Liver (tissue), 3 donors: ENCODE measurements at regions not wholly inside any gene's neighbourhood (a gene's known extent, or its start where the extent isn't known, plus 50 kb on each side); places are given as distances from the start of the nearest gene placed in this dataset.

Experiments used
- EGR1 ChIP-seq, 2 donors: IDR thresholded peaks; 2 replicates each; pipeline ENCODE4 v1.6.1; 2016 to 2018; ENCODE audit warnings: antibody characterized with exemption in 2 of 2, low read depth in 2 of 2
- FOXA1 ChIP-seq: IDR thresholded peaks from 2 replicates; pipeline ENCODE4 v1.6.1; 2016; ENCODE audit warnings: antibody characterized with exemption
- JUND ChIP-seq, 2 donors: IDR thresholded peaks; 2 replicates each; pipeline ENCODE4 v1.6.1; 2016; ENCODE audit warnings: antibody characterized with exemption in 2 of 2
- RAD21 ChIP-seq, 2 donors: IDR thresholded peaks; 2 replicates each; pipeline ENCODE4 v1.6.1; 2016; ENCODE audit warnings: antibody characterized with exemption in 2 of 2, mild to moderate bottlenecking in 2 of 2
- RXRA ChIP-seq, 2 donors: IDR thresholded peaks; 2 replicates each; pipeline ENCODE4 v1.6.1; 2017 to 2018; ENCODE audit warnings: antibody characterized with exemption in 2 of 2, mild to moderate bottlenecking in 1 of 2
- SP1 ChIP-seq: IDR thresholded peaks from 2 replicates; pipeline ENCODE4 v1.6.1; 2018; ENCODE audit warnings: antibody characterized with exemption, mild to moderate bottlenecking
- TAF1 ChIP-seq: conservative IDR thresholded peaks from 2 replicates; pipeline ENCODE4 v1.6.1; 2016; ENCODE audit warnings: antibody characterized with exemption, mild to moderate bottlenecking
- YY1 ChIP-seq: IDR thresholded peaks from 2 replicates; pipeline ENCODE4 v1.6.1; 2016; ENCODE audit warnings: antibody characterized with exemption, mild to moderate bottlenecking
- TF ChIP-seq, protein P1 (sequence below): fragments of 150-350 bp; IDR thresholded peaks from 2 replicates; pipeline ENCODE4 v1.5.1; 2017; ENCODE audit warnings: improper control_type of control experiment, low read depth, low read length; ENCODE audit not compliant: missing input control
- TF ChIP-seq, protein P2 (sequence below): IDR thresholded peaks from 2 replicates; pipeline ENCODE4 v1.6.1; 2016; ENCODE audit warnings: antibody characterized with exemption
- TF ChIP-seq, protein P3 (sequence below): IDR thresholded peaks from 2 replicates; pipeline ENCODE4 v1.6.1; 2016; ENCODE audit warnings: antibody characterized with exemption
- TF ChIP-seq, protein P4 (sequence below): IDR thresholded peaks from 2 replicates; pipeline ENCODE4 v1.6.1; 2016; ENCODE audit warnings: antibody characterized with exemption, mild to moderate bottlenecking
- donor health status: healthy.
- donor health status: healthy.

DNA sequence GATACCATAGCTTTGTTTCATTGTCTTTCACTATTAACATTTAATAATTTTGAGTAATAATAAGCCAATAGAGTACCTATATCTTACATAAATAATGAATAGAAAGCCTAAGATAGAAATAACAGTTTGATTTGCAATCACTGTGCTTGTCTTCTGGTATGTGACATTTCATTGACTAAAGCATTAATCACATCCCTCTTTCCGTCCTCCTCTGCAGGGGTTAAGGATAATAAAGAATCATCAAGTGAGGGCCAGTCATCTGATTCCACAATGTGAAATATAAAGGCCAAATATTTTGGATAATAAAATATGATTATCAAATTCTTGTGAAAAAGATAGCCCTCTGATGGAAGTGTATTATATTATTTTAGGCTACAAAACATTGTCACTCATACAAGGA lies 2073.4 kb downstream of the ARAP2 start:
- TF ChIP-seq, protein P1, sequence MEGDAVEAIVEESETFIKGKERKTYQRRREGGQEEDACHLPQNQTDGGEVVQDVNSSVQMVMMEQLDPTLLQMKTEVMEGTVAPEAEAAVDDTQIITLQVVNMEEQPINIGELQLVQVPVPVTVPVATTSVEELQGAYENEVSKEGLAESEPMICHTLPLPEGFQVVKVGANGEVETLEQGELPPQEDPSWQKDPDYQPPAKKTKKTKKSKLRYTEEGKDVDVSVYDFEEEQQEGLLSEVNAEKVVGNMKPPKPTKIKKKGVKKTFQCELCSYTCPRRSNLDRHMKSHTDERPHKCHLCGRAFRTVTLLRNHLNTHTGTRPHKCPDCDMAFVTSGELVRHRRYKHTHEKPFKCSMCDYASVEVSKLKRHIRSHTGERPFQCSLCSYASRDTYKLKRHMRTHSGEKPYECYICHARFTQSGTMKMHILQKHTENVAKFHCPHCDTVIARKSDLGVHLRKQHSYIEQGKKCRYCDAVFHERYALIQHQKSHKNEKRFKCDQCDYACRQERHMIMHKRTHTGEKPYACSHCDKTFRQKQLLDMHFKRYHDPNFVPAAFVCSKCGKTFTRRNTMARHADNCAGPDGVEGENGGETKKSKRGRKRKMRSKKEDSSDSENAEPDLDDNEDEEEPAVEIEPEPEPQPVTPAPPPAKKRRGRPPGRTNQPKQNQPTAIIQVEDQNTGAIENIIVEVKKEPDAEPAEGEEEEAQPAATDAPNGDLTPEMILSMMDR: no peak
- TF ChIP-seq SP1 (no peak), EGR1 (IDR thresholded peaks at IDR 0.05; ENCODE audit: low read depth in 2 of 2) (no peak), FOXA1 (no peak), RAD21 (IDR thresholded peaks at IDR 0.05) (no peak), JUND (IDR thresholded peaks at IDR 0.05) (no peak), RXRA (IDR thresholded peaks at IDR 0.05) (no peak), YY1 (no peak), TAF1 (no peak)
- TF ChIP-seq, protein P2, sequence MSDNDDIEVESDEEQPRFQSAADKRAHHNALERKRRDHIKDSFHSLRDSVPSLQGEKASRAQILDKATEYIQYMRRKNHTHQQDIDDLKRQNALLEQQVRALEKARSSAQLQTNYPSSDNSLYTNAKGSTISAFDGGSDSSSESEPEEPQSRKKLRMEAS: no peak
- TF ChIP-seq, protein P3, sequence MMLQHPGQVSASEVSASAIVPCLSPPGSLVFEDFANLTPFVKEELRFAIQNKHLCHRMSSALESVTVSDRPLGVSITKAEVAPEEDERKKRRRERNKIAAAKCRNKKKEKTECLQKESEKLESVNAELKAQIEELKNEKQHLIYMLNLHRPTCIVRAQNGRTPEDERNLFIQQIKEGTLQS: no peak
- TF ChIP-seq, protein P4, sequence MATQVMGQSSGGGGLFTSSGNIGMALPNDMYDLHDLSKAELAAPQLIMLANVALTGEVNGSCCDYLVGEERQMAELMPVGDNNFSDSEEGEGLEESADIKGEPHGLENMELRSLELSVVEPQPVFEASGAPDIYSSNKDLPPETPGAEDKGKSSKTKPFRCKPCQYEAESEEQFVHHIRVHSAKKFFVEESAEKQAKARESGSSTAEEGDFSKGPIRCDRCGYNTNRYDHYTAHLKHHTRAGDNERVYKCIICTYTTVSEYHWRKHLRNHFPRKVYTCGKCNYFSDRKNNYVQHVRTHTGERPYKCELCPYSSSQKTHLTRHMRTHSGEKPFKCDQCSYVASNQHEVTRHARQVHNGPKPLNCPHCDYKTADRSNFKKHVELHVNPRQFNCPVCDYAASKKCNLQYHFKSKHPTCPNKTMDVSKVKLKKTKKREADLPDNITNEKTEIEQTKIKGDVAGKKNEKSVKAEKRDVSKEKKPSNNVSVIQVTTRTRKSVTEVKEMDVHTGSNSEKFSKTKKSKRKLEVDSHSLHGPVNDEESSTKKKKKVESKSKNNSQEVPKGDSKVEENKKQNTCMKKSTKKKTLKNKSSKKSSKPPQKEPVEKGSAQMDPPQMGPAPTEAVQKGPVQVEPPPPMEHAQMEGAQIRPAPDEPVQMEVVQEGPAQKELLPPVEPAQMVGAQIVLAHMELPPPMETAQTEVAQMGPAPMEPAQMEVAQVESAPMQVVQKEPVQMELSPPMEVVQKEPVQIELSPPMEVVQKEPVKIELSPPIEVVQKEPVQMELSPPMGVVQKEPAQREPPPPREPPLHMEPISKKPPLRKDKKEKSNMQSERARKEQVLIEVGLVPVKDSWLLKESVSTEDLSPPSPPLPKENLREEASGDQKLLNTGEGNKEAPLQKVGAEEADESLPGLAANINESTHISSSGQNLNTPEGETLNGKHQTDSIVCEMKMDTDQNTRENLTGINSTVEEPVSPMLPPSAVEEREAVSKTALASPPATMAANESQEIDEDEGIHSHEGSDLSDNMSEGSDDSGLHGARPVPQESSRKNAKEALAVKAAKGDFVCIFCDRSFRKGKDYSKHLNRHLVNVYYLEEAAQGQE: no peak
